Esophagus muscularis mucosa (tissue), 4 donors: ENCODE measurements at regions not wholly inside any gene's neighbourhood (a gene's known extent, or its start where the extent isn't known, plus 50 kb on each side); places are given as distances from the start of the nearest gene placed in this dataset.

Experiments
- CTCF ChIP-seq, 3 experiments: fragments of 200-600 bp in 2 of 3; fragments of 450-650 bp in 1 of 3; sonication (generic) in 2 of 3; IDR thresholded peaks; one replicate each; pipeline ENCODE4 v1.5.1; 2017 to 2019; ENCODE audit warnings: antibody characterized with exemption in 3 of 3, mild to moderate bottlenecking in 2 of 3, moderate library complexity in 1 of 3
- EP300 ChIP-seq: sonication (generic); formaldehyde crosslinking; IDR thresholded peaks from one replicate; pipeline ENCODE4 v1.6.1; 2017; ENCODE audit warnings: antibody characterized with exemption
- POLR2A ChIP-seq: fragments of 450-650 bp; IDR thresholded peaks from one replicate; pipeline ENCODE4 v1.6.1; 2017; ENCODE audit warnings: antibody characterized with exemption, moderate library complexity, mild to moderate bottlenecking, low read depth

GRCh38 chr5:50553560-50553984 lies 112.5 kb upstream of the EMB start:
- TF ChIP-seq EP300 (no peak), CTCF (IDR thresholded peaks at IDR 0.05) (no peak), POLR2A (no peak)
